ENCODE measurements at regions not wholly inside any gene's neighbourhood (a gene's known extent, or its start where the extent isn't known, plus 50 kb on each side); places are given as distances from the start of the nearest gene placed in this dataset.
A peak's percentile ranks its signal among the peaks of the same experiment; 100 is the strongest.

DNA sequence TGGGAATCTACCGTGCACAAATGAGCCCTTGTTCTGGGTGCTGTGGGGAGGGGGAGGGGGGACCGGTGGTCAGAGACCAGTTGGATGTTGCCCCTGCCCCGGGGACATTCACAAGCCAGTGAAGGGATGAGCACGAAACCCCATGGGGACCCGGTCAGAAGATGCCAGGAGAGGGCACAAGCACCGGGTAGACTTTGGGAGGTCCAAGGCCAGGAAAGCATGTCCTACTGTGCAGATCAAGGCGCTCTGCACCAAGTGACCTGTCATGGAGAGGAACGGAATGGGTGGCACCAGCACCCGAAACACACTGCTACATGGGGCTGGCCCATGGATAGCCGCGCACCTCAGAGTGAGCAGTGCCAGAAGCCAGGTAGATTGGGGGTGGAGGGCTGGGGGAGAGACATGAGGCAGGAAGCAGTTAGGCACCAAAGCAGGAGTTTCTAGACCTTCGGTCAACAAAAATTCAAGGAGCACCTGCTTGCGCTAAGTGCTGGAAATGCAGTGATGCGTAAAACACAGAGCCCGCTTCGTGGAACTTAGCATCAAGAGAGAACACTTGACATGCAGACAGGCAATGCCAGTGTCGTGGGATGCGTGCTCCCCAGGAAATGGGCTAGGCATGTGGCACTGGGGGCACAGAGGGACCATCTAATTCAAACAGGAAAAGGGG, 99.1 kb downstream of the CPN2 start:
- peak in 1 of 9 donors; percentile 7 for DNase-seq
- H3K9me3 Mint-ChIP-seq: peaks cover 0 to under 1% (median 0%) of the 10 kb centered on the region in 11 donors

DNA sequence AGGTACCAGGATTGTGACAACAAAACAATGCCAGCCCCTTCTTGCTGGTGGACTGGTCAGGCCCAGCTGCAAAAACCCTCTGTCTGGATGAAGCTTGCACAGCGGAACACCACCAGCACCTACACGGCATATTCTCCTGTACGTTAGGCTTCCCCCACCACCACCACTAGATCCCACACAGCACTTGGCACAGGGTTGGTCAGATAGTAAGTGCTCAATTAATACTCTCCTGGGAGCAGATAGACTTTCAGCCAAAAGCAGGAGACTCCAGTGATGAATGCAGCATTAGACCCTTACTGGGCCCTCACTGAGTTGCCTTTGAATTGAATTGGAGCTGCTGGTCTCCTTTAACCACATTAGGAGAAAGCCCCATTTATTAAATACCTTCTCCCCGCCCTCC, 97.9 kb downstream of the CPN2 start:
- Histone ChIP-seq H3K36me3 (ENCODE audit: control insufficient read depth in 2 of 3, insufficient read depth in 3 of 3, low read length in 3 of 3) (no peaks in the 10 kb centered on the region), H3K4me3 (ENCODE audit: low read length) (no peak overlapping the region), H3K27me3 (ENCODE audit: control insufficient read depth in 2 of 2, insufficient read depth in 2 of 2, low read length in 2 of 2) (no peaks in the 10 kb centered on the region), H3K27ac (ENCODE audit: low read depth, low read length) (no peak overlapping the region), H3K4me1 (ENCODE audit: control insufficient read depth in 2 of 2, insufficient read depth in 2 of 2, low read length in 2 of 2) (peaks cover 0 to 6% of the 10 kb centered on the region in 2 donors), H3K9me3 (ENCODE audit: control insufficient read depth in 2 of 3, low read length in 3 of 3) (no peaks in the 10 kb centered on the region)
- Mint-ChIP-seq H3K4me3 (no peak overlapping the region), H3K9me3 (peaks cover 0 to 5% (median 1%) of the 10 kb centered on the region in 11 donors), H3K27ac (peak overlapping the region in 2 of 9 donors; percentile 54 to 91), H3K36me3 (peaks cover 0 to 5% (median 0%) of the 10 kb centered on the region in 5 donors), H3K4me1 (peaks cover 13 to 37% (median 25%) of the 10 kb centered on the region in 7 donors), H3K27me3 (peaks cover 0 to 8% (median 0%) of the 10 kb centered on the region in 5 donors)
- DNase-seq: peak in 1 of 9 donors; percentile 15
- CTCF ChIA-PET: interaction anchor here (0.7 kb wide), 1 partner anchor 1188 kb away, joined by 3 read pairs; no protein-coding TSS in a partner anchor
- POLR2A ChIA-PET: no interaction called here
- intact Hi-C loops (cut with micrococcal nuclease): no loop called here
- no peak for ATAC-seq

More for the DNA sequence above, 99.1 kb downstream of the CPN2 start:
- ChIA-PET POLR2A (no interaction called here), CTCF (no interaction called here)
- no peaks in the 10 kb centered on the region for H3K36me3 Mint-ChIP-seq
- H3K9me3 ChIP-seq (ENCODE audit: control insufficient read depth in 2 of 3, low read length in 3 of 3): no peaks in the 10 kb centered on the region
- intact Hi-C loops (cut with micrococcal nuclease): no loop called here
- H3K4me3 ChIP-seq (ENCODE audit: low read length): no peak overlapping the region
- H3K27ac ChIP-seq (ENCODE audit: low read depth, low read length): no peak overlapping the region
- no peaks in the 10 kb centered on the region for H3K36me3 ChIP-seq (ENCODE audit: control insufficient read depth in 2 of 3, insufficient read depth in 3 of 3, low read length in 3 of 3)
- peaks cover 13 to 37% (median 25%) of the 10 kb centered on the region in 7 donors for H3K4me1 Mint-ChIP-seq
- H3K27ac Mint-ChIP-seq: peak overlapping the region in 5 of 9 donors; percentile 11 to 68 (median 59)
- no peak overlapping the region for H3K4me3 Mint-ChIP-seq
- peaks cover 0 to 8% (median 0%) of the 10 kb centered on the region in 5 donors for H3K27me3 Mint-ChIP-seq
- H3K4me1 ChIP-seq (ENCODE audit: control insufficient read depth in 2 of 2, insufficient read depth in 2 of 2, low read length in 2 of 2): peaks cover 0 to 6% of the 10 kb centered on the region in 2 donors
- no peaks in the 10 kb centered on the region for H3K27me3 ChIP-seq (ENCODE audit: control insufficient read depth in 2 of 2, insufficient read depth in 2 of 2, low read length in 2 of 2)
- ATAC-seq: no peak

DNA sequence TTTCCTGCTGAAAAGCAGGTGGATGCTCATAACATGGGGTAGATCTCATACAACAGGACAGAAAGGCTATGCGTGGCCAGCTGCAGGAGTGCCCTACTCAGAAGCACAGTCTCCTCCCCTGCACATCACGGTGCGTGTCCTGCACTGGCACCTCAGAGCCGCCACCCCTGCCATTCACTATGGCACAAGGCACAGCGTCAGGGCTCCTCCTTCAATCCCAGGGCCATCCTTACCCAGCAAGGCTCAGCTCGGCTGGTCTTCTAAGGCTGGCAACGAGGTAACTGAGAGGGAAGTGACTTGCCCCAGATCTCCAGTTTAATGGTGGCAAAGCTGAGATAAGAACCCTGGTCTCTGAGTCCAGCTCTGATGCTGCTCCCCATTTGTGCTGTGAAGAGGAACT, 97.1 kb downstream of the CPN2 start:
- ChIA-PET POLR2A (no interaction called here), CTCF (no interaction called here)
- Histone ChIP-seq H3K27ac (ENCODE audit: low read depth, low read length) (no peak overlapping the region), H3K4me3 (ENCODE audit: low read length) (no peak overlapping the region), H3K9me3 (ENCODE audit: control insufficient read depth in 2 of 3, low read length in 3 of 3) (no peaks in the 10 kb centered on the region), H3K4me1 (ENCODE audit: control insufficient read depth in 2 of 2, insufficient read depth in 2 of 2, low read length in 2 of 2) (peaks cover 0 to 6% of the 10 kb centered on the region in 2 donors), H3K36me3 (ENCODE audit: control insufficient read depth in 2 of 3, insufficient read depth in 3 of 3, low read length in 3 of 3) (no peaks in the 10 kb centered on the region), H3K27me3 (ENCODE audit: control insufficient read depth in 2 of 2, insufficient read depth in 2 of 2, low read length in 2 of 2) (no peaks in the 10 kb centered on the region)
- ATAC-seq (no peak), DNase-seq (peak in 1 of 9 donors; percentile 3)
- H3K36me3 Mint-ChIP-seq: peaks cover 0 to 8% (median 0%) of the 10 kb centered on the region in 5 donors
- H3K27ac Mint-ChIP-seq: peak overlapping the region in 4 of 9 donors; percentile 34 to 91 (median 70)
- H3K9me3 Mint-ChIP-seq: peaks cover 0 to 8% (median 3%) of the 10 kb centered on the region in 11 donors
- H3K27me3 Mint-ChIP-seq: peaks cover 0 to 8% (median 0%) of the 10 kb centered on the region in 5 donors
- H3K4me3 Mint-ChIP-seq: peak overlapping the region in 1 of 10 donors; percentile 19
- H3K4me1 Mint-ChIP-seq: peaks cover 13 to 37% (median 25%) of the 10 kb centered on the region in 7 donors
- intact Hi-C loops (cut with micrococcal nuclease): loop anchor here (2.0 kb wide), 3 partner anchors 53 to 119 kb away; no protein-coding TSS in a partner anchor

DNA sequence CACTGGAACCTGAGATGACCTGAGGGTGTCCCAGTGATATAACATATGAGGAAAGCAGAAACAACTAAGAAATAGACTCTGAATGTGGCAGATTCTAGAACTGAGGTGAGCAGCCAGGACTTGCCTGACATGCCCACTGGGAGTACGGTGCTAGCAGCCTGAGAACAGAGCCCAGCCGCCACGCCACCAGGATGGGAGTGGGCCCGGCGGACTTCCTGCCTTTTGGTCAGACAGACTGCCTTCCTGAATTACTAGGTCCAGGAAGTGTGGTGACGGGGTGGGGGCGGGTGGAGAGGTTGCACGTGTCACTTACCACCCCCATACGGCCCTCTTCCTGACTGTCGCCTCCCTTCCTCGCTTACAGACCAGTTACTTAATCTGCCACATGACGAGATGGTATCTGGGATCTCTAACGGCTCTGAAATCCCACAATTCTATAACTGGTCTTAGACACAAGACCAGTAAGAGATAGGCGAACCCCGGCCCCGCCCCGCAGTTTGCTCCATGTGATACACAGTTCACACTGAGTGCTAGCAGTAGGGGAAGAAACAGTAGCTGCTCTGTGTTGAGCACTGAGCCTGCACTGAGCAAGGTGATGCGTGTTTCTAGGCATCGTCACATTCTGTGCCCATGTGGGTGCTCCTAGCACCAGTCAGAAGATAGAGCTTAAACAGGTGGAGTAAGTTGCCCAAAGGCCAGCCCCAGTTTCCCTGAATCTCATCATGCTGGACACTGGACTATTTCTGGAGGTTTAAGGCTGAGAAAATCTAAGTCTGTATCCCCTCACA, 95.7 kb downstream of the CPN2 start:
- peaks cover 13 to 37% (median 25%) of the 10 kb centered on the region in 7 donors for H3K4me1 Mint-ChIP-seq
- no peaks in the 10 kb centered on the region for H3K9me3 ChIP-seq (ENCODE audit: control insufficient read depth in 2 of 3, low read length in 3 of 3)
- peaks cover 0 to 8% (median 3%) of the 10 kb centered on the region in 11 donors for H3K9me3 Mint-ChIP-seq
- H3K36me3 Mint-ChIP-seq: peaks cover 0 to 8% (median 0%) of the 10 kb centered on the region in 5 donors
- CTCF ChIA-PET: interaction anchor here (1.0 to 1.5 kb wide), 2 partner anchors 12 to 589 kb away, joined by 3 to 4 read pairs; no protein-coding TSS in a partner anchor
- H3K27me3 ChIP-seq (ENCODE audit: control insufficient read depth in 2 of 2, insufficient read depth in 2 of 2, low read length in 2 of 2): no peaks in the 10 kb centered on the region
- H3K4me3 Mint-ChIP-seq: peak overlapping the region; percentile 65 to 88 (median 82)
- peaks cover 0 to 6% of the 10 kb centered on the region in 2 donors for H3K4me1 ChIP-seq (ENCODE audit: control insufficient read depth in 2 of 2, insufficient read depth in 2 of 2, low read length in 2 of 2)
- ATAC-seq: peak; percentile 88
- H3K27me3 Mint-ChIP-seq: peaks cover 0 to 7% (median 0%) of the 10 kb centered on the region in 5 donors
- peak overlapping the region; percentile 71 to 93 (median 88) for H3K27ac Mint-ChIP-seq
- intact Hi-C loops (cut with micrococcal nuclease): loop anchor here (2.0 kb wide), 3 partner anchors 51 to 121 kb away; no protein-coding TSS in a partner anchor
- no peaks in the 10 kb centered on the region for H3K36me3 ChIP-seq (ENCODE audit: control insufficient read depth in 2 of 3, insufficient read depth in 3 of 3, low read length in 3 of 3)
- peak in 7 of 9 donors; percentile 2 to 41 (median 36) for DNase-seq
- H3K27ac ChIP-seq (ENCODE audit: low read depth, low read length): peak overlapping the region; percentile 56
- H3K4me3 ChIP-seq (ENCODE audit: low read length): peak overlapping the region; percentile 42
- POLR2A ChIA-PET: no interaction called here

DNA sequence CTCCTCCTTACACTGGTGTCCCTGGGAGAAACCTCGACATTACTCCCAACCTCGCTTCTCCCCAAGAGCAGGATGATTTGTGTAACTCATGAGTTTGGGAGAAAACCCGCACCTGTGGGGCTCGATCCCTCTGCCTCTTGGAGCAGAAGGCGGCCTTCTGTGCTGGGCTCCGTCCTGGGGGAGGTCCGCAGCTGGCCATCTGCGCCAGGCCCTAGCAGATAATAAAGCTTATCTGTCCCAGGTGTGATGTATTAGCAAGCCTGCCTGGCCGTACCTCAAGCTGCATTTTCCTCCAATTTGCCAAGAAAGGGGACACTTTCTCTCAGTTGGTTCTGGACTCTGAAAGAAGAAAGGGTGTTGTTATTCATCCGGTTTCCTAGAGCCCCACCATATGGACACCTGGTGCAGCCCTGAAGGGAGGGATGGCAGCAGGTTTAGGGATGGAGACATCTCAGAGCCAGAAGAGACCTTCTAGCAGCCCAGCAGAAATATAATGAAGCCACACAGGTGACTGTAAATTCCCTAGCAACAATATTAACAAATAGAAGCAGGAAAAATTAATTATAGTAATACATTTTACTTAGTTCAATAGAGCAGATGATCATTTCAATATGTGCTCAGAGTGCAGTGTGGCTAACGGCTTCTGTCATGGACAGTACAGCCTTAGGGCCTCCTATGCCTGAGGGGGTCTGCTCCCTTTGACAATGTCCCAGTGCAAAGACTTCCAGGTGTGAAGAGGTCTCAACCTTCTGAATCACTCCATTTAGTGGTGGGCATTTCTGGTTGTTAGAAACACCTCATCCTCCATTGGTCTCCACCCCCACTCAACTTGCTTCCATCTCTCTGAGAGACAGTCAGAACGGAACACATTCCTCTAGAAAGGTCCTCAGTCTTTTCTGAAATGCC, 94.8 kb downstream of the CPN2 start:
- Mint-ChIP-seq H3K36me3 (peaks cover 0 to 8% (median 0%) of the 10 kb centered on the region in 5 donors), H3K27ac (peak overlapping the region; percentile 71 to 93 (median 88)), H3K27me3 (peaks cover 0 to 7% (median 0%) of the 10 kb centered on the region in 5 donors), H3K4me1 (peaks cover 13 to 37% (median 25%) of the 10 kb centered on the region in 7 donors), H3K9me3 (peaks cover 0 to 8% (median 3%) of the 10 kb centered on the region in 11 donors), H3K4me3 (peak overlapping the region in 8 of 10 donors; percentile 65 to 88 (median 84))
- Histone ChIP-seq H3K4me1 (ENCODE audit: control insufficient read depth in 2 of 2, insufficient read depth in 2 of 2, low read length in 2 of 2) (peaks cover 0 to 6% of the 10 kb centered on the region in 2 donors), H3K9me3 (ENCODE audit: control insufficient read depth in 2 of 3, low read length in 3 of 3) (no peaks in the 10 kb centered on the region), H3K27me3 (ENCODE audit: control insufficient read depth in 2 of 2, insufficient read depth in 2 of 2, low read length in 2 of 2) (no peaks in the 10 kb centered on the region), H3K27ac (ENCODE audit: low read depth, low read length) (peak overlapping the region; percentile 56), H3K4me3 (ENCODE audit: low read length) (no peak overlapping the region), H3K36me3 (ENCODE audit: control insufficient read depth in 2 of 3, insufficient read depth in 3 of 3, low read length in 3 of 3) (no peaks in the 10 kb centered on the region)
- CTCF ChIA-PET: interaction anchor here (1.3 to 1.5 kb wide), 2 partner anchors 60 to 590 kb away, joined by 4 to 5 read pairs; no protein-coding TSS in a partner anchor
- POLR2A ChIA-PET: no interaction called here
- intact Hi-C loops (cut with micrococcal nuclease): no loop called here
- peak in 1 of 9 donors; percentile 18 for DNase-seq
- ATAC-seq: no peak

Measured in naive thymus-derived CD4-positive, alpha-beta T cell (primary cell).